HG02870 (cell line): ENCODE measurements at regions not wholly inside any gene's neighbourhood (a gene's known extent, or its start where the extent isn't known, plus 50 kb on each side); places are given as distances from the start of the nearest gene placed in this dataset.

Experiments used
- ATAC-seq: cut with Tn5 transposase; IDR thresholded peaks from one replicate; pipeline ENCODE4 v1.9.1; 2021; ENCODE audit warnings: mild to moderate bottlenecking, moderate library complexity; ENCODE audit not compliant: unreplicated experiment

- no peak for ATAC-seq
Observed at GRCh38 chr11:130789056-130789640, 127.1 kb downstream of the SNX19 start.

- ATAC-seq: no peak
Observed at GRCh38 chr11:130790689-130791088, 125.6 kb downstream of the SNX19 start.

DNA sequence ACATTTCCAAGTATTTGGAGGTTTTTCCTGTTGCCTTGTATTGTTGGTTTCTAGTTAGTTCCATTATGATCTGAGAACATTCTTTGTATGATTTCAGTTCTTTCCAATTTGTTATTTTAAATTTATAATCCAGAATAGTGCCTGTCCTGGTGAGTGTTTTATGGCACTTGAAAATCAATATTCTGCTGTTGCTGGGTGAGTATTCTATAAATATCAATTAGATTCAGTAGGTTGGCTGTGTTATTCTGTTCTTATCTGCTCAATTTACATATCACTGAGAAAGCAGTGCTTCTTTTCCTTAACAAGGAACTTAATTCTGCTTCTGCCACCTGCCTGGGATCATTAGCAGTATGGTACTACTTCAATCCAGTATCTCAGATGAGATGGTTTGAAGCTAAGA lies 123.5 kb downstream of the SNX19 start:
- no peak for ATAC-seq

GRCh38 chr11:130796828-130797227 lies 119.5 kb downstream of the SNX19 start:
- ATAC-seq: no peak

DNA sequence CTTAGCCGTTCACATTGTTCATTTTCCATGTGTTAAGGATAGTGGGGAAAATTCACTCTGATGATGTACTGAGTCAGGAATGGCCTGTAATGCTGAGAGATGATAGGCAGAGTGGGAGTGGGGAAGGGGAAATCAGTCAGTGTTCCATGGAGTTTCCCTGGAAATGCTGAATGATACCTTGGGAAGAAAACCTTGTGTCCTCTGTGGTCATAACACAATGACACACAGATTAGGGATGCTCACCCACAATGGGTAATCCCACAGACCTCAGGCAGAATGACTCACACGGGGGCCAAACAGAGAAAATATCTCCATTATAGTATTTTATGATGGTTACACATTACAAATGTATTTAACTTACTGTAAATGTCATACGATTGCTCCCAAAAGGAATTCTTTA lies 118.0 kb downstream of the SNX19 start:
- ATAC-seq: no peak

- ATAC-seq: no peak
Observed at GRCh38 chr11:130798801-130799200, 117.5 kb downstream of the SNX19 start.

DNA sequence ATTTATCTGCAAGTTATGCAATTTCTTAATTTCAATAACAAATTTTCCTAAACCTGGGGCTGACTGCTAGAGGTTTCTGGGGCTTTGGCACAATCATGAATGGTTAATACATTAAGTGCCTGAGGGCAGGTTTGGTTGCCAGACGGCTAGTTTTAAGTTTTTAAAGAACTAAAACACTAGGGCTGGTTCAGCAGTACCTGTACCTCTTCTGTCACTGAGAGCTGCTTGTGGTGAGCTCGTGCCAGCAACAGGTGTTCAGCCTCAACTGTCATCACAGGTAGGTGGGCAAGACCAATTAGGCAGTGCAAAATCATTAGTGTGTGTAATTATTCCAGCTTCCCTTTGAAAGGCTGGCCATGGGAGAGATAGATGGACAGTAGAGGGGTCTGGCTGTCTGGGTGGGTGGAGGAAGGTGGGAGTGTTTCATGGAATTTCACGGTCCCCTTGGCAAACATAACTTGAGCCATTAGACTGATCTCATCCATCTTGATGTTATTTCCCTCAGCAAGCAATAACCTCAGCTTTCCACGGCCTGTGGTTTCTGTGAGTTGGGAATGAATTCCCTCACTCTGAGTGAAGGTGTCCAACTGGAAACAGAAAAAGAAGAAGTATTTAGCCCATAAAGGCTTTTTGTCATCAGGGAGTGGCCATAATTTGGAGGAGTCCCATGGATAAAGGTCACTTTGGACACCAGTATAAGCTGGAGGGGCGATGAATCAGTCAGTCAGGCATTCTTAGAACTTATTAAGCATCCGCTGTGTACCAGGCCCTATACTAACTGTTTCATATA lies 114.8 kb downstream of the SNX19 start:
- ATAC-seq: no peak

DNA sequence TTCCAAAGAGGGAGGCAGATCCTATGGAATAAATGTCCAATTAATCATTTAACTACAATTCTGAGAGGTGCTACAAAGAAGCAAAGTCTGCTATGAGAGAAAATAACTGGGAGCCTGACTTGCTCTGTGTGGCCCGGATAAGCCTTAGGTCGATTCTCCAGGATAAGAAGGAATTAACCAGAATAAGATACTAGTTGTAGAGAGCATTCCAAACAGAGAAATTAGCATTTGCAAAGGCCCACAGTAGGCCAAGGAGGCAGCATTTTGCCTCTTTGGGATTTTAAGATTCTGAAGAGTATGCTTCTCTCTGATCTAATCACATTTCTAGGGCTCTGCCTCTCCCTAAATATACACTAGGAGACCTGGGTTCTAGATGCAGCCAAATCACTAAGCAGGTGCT lies 113.7 kb downstream of the SNX19 start:
- no peak for ATAC-seq

DNA sequence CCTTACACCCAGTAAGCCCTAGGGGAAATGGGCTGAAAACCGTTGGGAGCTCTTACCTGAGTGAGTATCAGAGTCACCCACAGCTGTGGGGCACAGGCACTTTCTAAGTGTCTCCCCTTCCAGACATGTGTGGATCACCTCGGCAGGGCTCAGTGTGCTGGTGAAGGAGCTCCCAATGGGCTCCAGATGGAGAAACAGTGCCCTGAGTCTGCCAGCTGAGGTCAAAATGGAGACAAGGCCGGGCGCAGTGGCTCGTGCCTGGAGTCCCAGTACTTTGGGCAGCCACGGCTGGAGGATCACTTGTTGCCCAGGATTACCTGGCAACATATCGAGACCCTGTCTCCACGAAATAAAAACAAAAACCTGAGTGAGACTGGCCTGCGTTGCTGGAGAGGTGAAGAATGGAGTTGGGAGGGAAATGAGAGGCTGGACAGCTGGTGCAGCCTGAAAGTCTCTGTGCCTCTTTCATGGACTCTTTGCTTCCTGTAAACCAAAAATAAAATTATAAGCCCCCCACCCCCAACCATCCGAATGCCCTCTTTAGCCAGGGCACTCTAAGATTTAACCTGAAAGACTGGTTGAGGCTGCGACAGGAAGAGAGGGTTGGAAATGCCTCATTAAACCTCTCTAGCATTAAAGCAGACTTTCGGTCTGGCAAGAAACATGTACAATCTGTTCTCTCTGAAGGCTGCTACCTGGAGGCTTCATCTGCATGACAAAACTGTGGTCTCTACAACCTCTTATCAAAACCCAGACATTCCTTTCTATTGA lies 111.8 kb downstream of the SNX19 start:
- no peak for ATAC-seq

GRCh38 chr11:130806746-130807145 lies 109.5 kb downstream of the SNX19 start:
- no peak for ATAC-seq

GRCh38 chr11:130808541-130808940 lies 107.7 kb downstream of the SNX19 start:
- no peak for ATAC-seq

- ATAC-seq: no peak
Observed at GRCh38 chr11:130813196-130813595, 103.1 kb downstream of the SNX19 start.

GRCh38 chr11:130813638-130814037 lies 102.6 kb downstream of the SNX19 start:
- no peak for ATAC-seq

- ATAC-seq: no peak
Observed at GRCh38 chr11:130814440-130815096, 101.7 kb downstream of the SNX19 start.

DNA sequence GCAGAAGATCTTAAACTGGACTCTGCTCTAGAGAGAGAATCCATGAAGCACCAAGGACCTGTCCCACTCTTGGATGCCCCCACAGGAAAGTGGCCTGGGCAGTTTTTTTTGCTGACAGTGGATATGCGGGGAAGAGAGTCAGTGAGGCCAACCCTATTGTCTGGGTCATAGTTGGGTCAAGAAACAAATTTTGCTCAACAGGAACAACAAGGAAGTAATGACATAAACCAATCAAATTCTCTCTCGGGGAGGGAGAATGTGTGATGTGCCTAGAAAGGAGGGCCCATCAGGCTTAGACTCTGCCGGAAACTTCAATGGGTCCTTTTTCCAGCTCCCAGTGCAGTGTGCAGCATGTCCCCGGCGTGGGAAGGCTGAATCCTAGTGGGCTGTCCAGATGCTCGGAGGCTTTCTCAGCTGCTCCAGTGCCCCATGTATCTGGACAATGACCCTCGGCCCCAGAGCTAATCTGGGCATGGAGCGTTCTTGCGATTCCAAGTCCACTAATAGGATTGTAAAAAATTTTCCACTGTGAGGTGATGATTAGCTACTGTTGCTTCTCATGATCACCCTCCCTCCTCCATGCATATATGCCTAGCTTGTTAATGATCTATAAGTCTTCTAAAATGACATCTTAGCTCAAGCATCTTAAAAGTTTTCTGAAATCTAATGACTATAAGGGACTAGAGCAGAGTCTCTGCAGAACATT lies 101.0 kb downstream of the SNX19 start:
- no peak for ATAC-seq

DNA sequence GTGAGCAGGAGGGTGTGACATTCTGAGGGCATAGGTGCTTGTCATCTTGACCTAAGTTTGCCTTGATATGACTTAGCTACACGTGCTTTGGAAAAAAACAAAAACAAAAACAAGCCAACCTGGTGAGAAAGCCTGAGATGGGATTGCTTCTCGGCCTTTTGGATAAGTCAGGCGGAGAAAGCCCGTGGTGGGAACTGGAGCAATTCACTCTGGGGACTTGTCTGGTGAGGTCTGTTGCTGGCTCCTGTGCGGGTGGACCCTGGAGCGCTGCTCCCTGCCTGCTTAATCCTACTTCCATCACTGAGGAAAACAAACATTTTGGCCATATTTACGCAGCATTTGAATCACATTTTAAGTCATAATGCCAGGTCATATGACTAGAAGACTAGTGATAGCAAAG lies 100.3 kb downstream of the SNX19 start:
- no peak for ATAC-seq

GRCh38 chr11:130816546-130817329 lies 99.5 kb downstream of the SNX19 start:
- ATAC-seq: no peak

DNA sequence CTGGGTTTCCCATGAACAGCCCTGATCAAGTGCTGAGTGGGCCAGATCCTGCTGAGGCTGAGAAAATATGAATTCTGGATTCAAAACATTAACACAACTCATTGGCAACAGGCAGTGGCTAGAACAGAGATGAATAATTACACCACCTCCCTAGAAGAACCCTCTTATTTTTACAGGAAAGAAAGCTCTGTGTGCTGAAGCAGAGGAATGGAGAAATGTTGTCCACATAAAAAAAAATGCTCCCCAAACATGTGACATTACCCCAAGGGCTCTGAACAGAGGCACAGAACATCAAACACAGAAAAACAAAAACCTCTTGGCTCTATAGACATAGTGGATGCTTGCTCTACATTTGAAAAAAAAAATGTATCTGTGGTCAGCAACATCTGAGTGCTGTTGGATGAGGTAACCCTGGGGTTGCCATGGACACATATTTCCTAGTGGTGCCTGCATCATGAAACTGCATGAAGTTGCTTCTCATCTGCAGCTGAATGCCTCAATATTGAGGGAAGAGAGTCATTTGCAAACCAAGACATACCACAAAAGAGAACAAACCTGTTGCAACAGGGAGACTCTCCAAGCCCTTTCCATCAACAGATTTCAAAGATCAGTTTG lies 98.8 kb downstream of the SNX19 start:
- no peak for ATAC-seq

DNA sequence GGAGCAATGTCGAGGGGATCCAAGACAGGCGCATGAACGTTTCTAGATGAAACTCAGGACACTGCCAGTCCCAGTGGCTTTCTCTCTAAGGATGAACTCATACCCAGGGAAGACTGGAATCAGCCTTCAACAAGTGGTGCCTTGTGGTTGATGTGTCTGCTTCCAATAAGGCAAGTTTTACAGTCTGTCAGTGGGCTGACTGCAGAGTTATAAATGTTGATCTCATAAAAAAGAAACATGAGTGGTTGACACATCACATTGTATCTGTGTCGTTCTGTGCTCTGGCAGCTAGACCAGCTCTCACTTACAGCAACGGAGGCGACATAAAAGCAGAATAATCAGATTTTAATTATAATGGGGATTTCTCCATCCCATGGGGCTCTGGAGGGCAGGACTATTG lies 96.7 kb downstream of the SNX19 start:
- no peak for ATAC-seq
